Activated B cell treated with CpG ODN at 0.5 μM for 24 hours (primary cell): ENCODE measurements at regions not wholly inside any gene's neighbourhood (a gene's known extent, or its start where the extent isn't known, plus 50 kb on each side); places are given as distances from the start of the nearest gene placed in this dataset.

Experiments used
- ATAC-seq: fragments of 200-7000 bp; cut with Tn5 transposase; one replicate; pipeline ENCODE4 v1.10.0; 2021; ENCODE audit warnings: low read depth, mild to moderate bottlenecking, moderate library complexity
- CTCF ChIA-PET: fragments of 350-600 bp; sonication (Branson Sonifier 250); formaldehyde crosslinking; loops from one replicate; lab custom pipeline; 2021; ENCODE audit warnings: antibody characterized with exemption; lab: Charles Lee
- POLR2A ChIA-PET: fragments of 350-600 bp; sonication (Branson Sonifier 250); formaldehyde crosslinking; loops from one replicate; lab custom pipeline; 2021; ENCODE audit warnings: antibody characterized with exemption; lab: Charles Lee
- DNase-seq: peaks from one replicate; pipeline ENCODE4 v3.0.0; 2022
- H3K27ac Mint-ChIP-seq: one replicate; pipeline ENCODE4 v1.8.0; 2020; ENCODE audit warnings: mixed read lengths
- H3K27me3 Mint-ChIP-seq: one replicate; pipeline ENCODE4 v1.8.0; 2021; ENCODE audit warnings: mixed read lengths
- H3K36me3 Mint-ChIP-seq: one replicate; pipeline ENCODE4 v1.8.0; 2021; ENCODE audit warnings: low read depth, mixed read lengths
- H3K4me1 Mint-ChIP-seq: one replicate; pipeline ENCODE4 v1.8.0; 2021; ENCODE audit warnings: mixed read lengths
- H3K4me3 Mint-ChIP-seq: one replicate; pipeline ENCODE4 v1.8.0; 2020; ENCODE audit warnings: mild to moderate bottlenecking, mixed read lengths
- H3K9me3 Mint-ChIP-seq: one replicate; pipeline ENCODE4 v1.8.0; 2020; ENCODE audit warnings: mixed read lengths
- CTCF ChIP-seq: fragments of 200-600 bp; IDR thresholded peaks from one replicate; pipeline ENCODE4 v1.8.0; 2022; ENCODE audit warnings: antibody characterized with exemption, mild to moderate bottlenecking
- intact Hi-C: fragments of 100-400 bp; cut with micrococcal nuclease; formaldehyde crosslinking; loops from one replicate; pipeline ENCODE4 v1.15.1; 2024

DNA sequence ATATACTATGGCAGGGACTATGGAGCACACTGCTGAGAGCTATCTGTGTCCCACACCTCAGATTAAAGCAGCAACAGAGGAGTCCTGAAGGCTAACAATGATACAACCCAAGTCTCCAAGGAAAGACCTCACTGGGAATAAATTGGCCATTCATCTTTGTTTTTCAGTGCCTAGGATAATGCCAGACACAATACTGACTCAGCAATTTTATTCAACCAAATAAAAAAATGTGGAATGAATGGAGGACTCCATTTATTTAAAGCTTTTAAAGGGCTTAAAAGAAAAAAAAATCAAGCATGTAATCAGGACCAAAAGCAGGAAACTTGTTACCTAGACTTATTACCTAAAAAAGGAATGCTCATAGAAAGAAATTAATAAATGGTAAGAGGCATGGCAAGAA is 960.5 kb downstream of the PCDH17 start:
- H3K9me3 Mint-ChIP-seq, result peaks cover 10% of the 10 kb centered on the region
- no peaks in the 10 kb centered on the region for H3K27me3 Mint-ChIP-seq
- ChIA-PET POLR2A (no interaction called here), CTCF (no interaction called here)
- TF ChIP-seq CTCF, result no peak
- H3K27ac Mint-ChIP-seq, result no peak overlapping the region
- DNase-seq, result no peak
- no peak for ATAC-seq
- intact Hi-C loops, result no loop called here
- H3K4me3 Mint-ChIP-seq, result no peak overlapping the region
- no peaks in the 10 kb centered on the region for H3K36me3 Mint-ChIP-seq
- H3K4me1 Mint-ChIP-seq, result no peaks in the 10 kb centered on the region

GRCh38 chr13:58592786-58593185 is 961.2 kb downstream of the PCDH17 start:
- no peak overlapping the region for H3K4me3 Mint-ChIP-seq
- H3K27me3 Mint-ChIP-seq, result no peaks in the 10 kb centered on the region
- H3K9me3 Mint-ChIP-seq, result peaks cover 7% of the 10 kb centered on the region
- DNase-seq (no peak), ATAC-seq (no peak)
- H3K27ac Mint-ChIP-seq, result no peak overlapping the region
- no peak for TF ChIP-seq CTCF
- ChIA-PET CTCF (no interaction called here), POLR2A (no interaction called here)
- no peaks in the 10 kb centered on the region for H3K36me3 Mint-ChIP-seq
- H3K4me1 Mint-ChIP-seq, result no peaks in the 10 kb centered on the region
- intact Hi-C loops, result no loop called here

DNA sequence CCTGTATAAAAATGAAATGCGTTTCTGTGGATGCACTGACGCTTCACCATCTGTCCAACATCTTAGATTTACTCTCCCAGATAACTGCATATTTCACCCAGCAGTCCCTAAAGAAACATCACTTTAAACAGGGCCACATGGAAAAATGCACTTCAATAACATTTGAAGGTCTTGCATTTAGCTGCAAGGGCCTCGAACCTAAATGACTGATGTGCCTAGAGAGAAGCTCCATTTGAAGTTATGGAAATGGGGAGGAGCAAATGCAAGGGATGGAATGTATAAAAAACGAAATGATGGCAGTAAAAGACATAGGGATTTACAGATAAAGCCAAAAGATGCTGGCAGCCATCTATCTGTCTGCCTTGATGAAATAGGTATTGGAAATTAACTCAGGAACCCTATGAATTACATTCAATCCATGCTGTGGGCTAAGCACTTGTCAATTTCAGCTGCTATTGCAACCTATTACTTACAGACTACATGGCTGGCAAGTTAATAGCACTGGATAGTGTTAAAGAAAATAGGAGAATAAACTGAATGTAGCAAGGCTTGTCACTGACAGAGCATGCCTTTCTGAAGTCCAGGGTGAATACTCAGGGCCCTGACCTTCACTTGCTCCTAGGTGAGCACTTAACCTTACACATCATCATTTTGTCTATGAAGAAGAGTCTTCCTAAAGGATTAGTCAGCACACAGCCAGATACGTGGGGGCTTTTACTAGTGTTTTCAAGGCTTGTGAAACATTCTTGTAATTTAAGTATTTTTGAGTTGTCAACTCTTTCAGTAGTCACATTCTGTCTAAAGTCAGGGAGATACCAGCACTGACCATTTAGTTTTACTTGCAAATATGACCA is 963.4 kb downstream of the PCDH17 start:
- Mint-ChIP-seq H3K27me3 (no peaks in the 10 kb centered on the region), H3K4me3 (no peak overlapping the region), H3K27ac (no peak overlapping the region), H3K9me3 (peaks cover 4% of the 10 kb centered on the region), H3K36me3 (no peaks in the 10 kb centered on the region), H3K4me1 (no peaks in the 10 kb centered on the region)
- intact Hi-C loops, result no loop called here
- POLR2A ChIA-PET, result no interaction called here
- no peak for TF ChIP-seq CTCF
- CTCF ChIA-PET, result no interaction called here
- ATAC-seq, result no peak
- DNase-seq, result no peak

GRCh38 chr13:58597552-58597951 is 966.0 kb downstream of the PCDH17 start:
- peaks cover 4% of the 10 kb centered on the region for H3K9me3 Mint-ChIP-seq
- TF ChIP-seq CTCF, result no peak
- H3K36me3 Mint-ChIP-seq, result no peaks in the 10 kb centered on the region
- H3K4me3 Mint-ChIP-seq, result no peak overlapping the region
- DNase-seq (no peak), ATAC-seq (no peak)
- intact Hi-C loops, result no loop called here
- H3K27me3 Mint-ChIP-seq, result no peaks in the 10 kb centered on the region
- H3K4me1 Mint-ChIP-seq, result no peaks in the 10 kb centered on the region
- H3K27ac Mint-ChIP-seq, result no peak overlapping the region
- POLR2A ChIA-PET, result no interaction called here
- CTCF ChIA-PET, result no interaction called here

DNA sequence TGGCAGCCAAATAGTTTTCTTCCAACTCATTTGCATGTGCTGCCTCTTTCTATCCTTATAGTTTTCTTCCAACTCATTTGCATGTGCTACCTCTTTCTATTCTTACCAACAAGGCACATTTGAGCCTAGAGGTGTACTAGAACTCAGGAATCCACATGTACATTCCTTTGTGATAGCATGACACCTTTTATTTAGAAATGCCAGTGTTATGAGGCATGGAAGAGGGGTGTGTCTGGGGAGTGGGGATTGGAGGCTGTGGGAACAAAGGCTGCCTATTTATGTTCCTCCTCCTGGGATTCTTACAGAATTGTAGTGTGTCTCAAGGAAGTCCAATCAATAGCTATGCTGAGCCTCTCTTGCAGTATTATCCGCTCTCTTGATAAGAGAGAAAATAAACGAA is 966.7 kb downstream of the PCDH17 start:
- intact Hi-C loops, result no loop called here
- H3K4me3 Mint-ChIP-seq, result no peak overlapping the region
- H3K9me3 Mint-ChIP-seq, result peaks cover 6% of the 10 kb centered on the region
- ChIA-PET POLR2A (no interaction called here), CTCF (no interaction called here)
- no peak for ATAC-seq
- H3K4me1 Mint-ChIP-seq, result no peaks in the 10 kb centered on the region
- H3K27ac Mint-ChIP-seq, result no peak overlapping the region
- H3K27me3 Mint-ChIP-seq, result no peaks in the 10 kb centered on the region
- no peak for DNase-seq
- no peak for TF ChIP-seq CTCF
- H3K36me3 Mint-ChIP-seq, result no peaks in the 10 kb centered on the region
